OCI-LY1 (cell line): ENCODE measurements at regions not wholly inside any gene's neighbourhood (a gene's known extent, or its start where the extent isn't known, plus 50 kb on each side); places are given as distances from the start of the nearest gene placed in this dataset.

Experiments used
- H2AFZ ChIP-seq: fragments of 200-600 bp; sonication (generic), shearing (Covaris generic); 2 replicates; pipeline ENCODE4 v1.6.0; 2014; ENCODE audit warnings: antibody characterized with exemption, mild to moderate bottlenecking, low read length
- H3F3A ChIP-seq: fragments of 200-600 bp; sonication (generic), shearing (Covaris generic); 2 replicates; pipeline ENCODE4 v1.6.0; 2014; ENCODE audit warnings: mild to moderate bottlenecking, antibody characterized with exemption, low read length, moderate library complexity; ENCODE audit not compliant: insufficient read depth
- H3K27ac ChIP-seq: fragments of 200-600 bp; sonication (generic); 2 replicates; pipeline ENCODE4 v1.5.1; 2014; ENCODE audit warnings: low read length, mixed run types, mild to moderate bottlenecking, low read depth; ENCODE audit not compliant: poor library complexity, severe bottlenecking
- H3K27me3 ChIP-seq: fragments of 200-600 bp; sonication (generic); 2 replicates; pipeline ENCODE4 v1.6.0; 2014; ENCODE audit warnings: antibody characterized with exemption, mild to moderate bottlenecking, low read length, moderate library complexity; ENCODE audit not compliant: insufficient read depth
- H3K36me3 ChIP-seq: fragments of 200-600 bp; sonication (generic); 2 replicates; pipeline ENCODE4 v1.6.1; 2014; ENCODE audit warnings: mild to moderate bottlenecking, antibody characterized with exemption, low read length, moderate library complexity, mixed read lengths; ENCODE audit not compliant: insufficient read depth
- H3K4me1 ChIP-seq: fragments of 200-600 bp; sonication (generic); 2 replicates; pipeline ENCODE4 v1.5.1; 2014; ENCODE audit warnings: mild to moderate bottlenecking, low read length, moderate library complexity; ENCODE audit not compliant: insufficient read depth, severe bottlenecking
- H3K4me2 ChIP-seq: fragments of 200-600 bp; sonication (generic), shearing (Covaris generic); 2 replicates; pipeline ENCODE4 v1.6.1; 2014; ENCODE audit warnings: low read length
- H3K4me3 ChIP-seq: fragments of 200-600 bp; sonication (generic); 2 replicates; pipeline ENCODE4 v1.5.1; 2014; ENCODE audit warnings: low read length, low read depth, mild to moderate bottlenecking, mixed read lengths; ENCODE audit not compliant: poor library complexity, severe bottlenecking
- H3K79me2 ChIP-seq: fragments of 200-600 bp; shearing (Covaris generic); 2 replicates; pipeline ENCODE4 v1.6.1; 2016; ENCODE audit warnings: mixed run types, low read length, mixed read lengths; ENCODE audit not compliant: insufficient read depth
- H3K9ac ChIP-seq: fragments of 200-600 bp; sonication (generic), shearing (Covaris generic); 2 replicates; pipeline ENCODE4 v1.6.1; 2014; ENCODE audit warnings: mild to moderate bottlenecking, low read length, mixed read lengths
- H3K9me2 ChIP-seq: fragments of 200-600 bp; sonication (generic), shearing (Covaris generic); 2 replicates; pipeline ENCODE4 v1.6.1; 2014; ENCODE audit warnings: low read depth, mild to moderate bottlenecking, low read length, mixed read lengths
- H3K9me3 ChIP-seq: fragments of 200-600 bp; shearing (Covaris generic); 2 replicates; pipeline ENCODE4 v1.6.1; 2014; ENCODE audit warnings: low read length, mixed read lengths
- H4K20me1 ChIP-seq: fragments of 200-600 bp; sonication (generic), shearing (Covaris generic); 2 replicates; pipeline ENCODE4 v1.6.0; 2016; ENCODE audit warnings: mild to moderate bottlenecking, low read length; ENCODE audit not compliant: insufficient read depth
- CTCF ChIP-seq: fragments of 200-600 bp; sonication (generic), shearing (Covaris generic); IDR thresholded peaks from 2 replicates; pipeline ENCODE4 v1.5.1; 2017; ENCODE audit warnings: mild to moderate bottlenecking, antibody characterized with exemption, low read length, moderate library complexity, mixed read lengths
- EZH2 ChIP-seq: fragments of 200-600 bp; sonication (generic), shearing (Covaris generic); IDR thresholded peaks from 2 replicates; pipeline ENCODE4 v1.8.0; 2017; ENCODE audit warnings: borderline replicate concordance, mixed run types, mild to moderate bottlenecking, antibody characterized with exemption, low read length, moderate library complexity, mixed read lengths

DNA sequence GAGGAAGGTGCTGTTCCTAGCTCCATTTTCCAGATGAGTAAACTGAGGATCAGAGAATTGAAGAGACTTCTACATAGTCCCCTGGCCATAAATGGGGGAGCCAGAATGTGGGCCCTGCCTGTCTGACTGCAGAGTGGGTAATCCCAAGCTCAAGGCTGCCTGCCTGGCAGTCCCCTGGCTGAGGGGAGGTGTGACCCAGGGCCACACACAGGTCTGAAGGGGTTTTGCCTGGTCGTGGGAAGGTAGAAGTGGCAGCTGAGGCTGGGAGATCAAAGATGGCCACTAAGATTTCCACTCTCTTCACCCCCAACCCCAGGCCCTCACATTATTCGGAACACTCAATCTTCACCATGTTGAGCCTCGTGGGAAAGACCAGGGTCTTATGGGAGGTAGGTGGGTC lies 176.3 kb downstream of the MACROH2A1 start:
- Histone ChIP-seq H2AFZ (no peak overlapping the region), H3K9ac (no peak overlapping the region), H4K20me1 (no peaks in the 10 kb centered on the region), H3K9me3 (no peaks in the 10 kb centered on the region), H3K4me1 (no peaks in the 10 kb centered on the region), H3K27me3 (no peaks in the 10 kb centered on the region), H3K36me3 (no peaks in the 10 kb centered on the region), H3K4me3 (no peak overlapping the region), H3F3A (no peaks in the 10 kb centered on the region), H3K4me2 (no peak overlapping the region), H3K27ac (no peak overlapping the region), H3K79me2 (no peaks in the 10 kb centered on the region), H3K9me2 (no peaks in the 10 kb centered on the region)
- TF ChIP-seq EZH2 (no peak), CTCF (no peak)

DNA sequence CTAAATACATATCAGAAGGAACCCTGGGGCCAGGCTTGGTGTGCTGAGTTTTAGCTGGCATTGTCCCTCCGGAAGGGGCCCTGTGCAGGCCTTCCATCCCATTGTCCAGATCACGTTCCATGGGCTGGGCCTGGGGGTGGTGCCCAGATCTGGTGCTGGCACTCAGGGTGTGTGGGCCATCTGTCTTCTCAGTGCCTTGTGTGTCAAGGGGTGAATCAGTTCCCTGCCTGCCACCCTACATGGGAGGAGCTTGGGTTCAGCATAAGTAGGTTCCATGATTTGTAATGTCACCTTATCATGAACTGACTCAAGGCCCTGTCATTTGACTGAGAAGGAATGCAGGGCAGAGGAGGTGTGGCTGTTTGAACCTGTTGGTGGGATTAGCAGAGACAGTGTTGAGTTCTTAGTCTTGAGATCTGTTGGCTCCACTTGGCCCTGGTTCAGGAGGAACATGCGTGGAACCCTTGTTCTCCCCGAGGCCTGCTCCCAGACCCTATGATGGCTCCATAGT lies 176.8 kb downstream of the MACROH2A1 start:
- Histone ChIP-seq H3K36me3 (no peaks in the 10 kb centered on the region), H3K4me1 (no peaks in the 10 kb centered on the region), H3K27ac (no peak overlapping the region), H3K9ac (no peak overlapping the region), H3K27me3 (no peaks in the 10 kb centered on the region), H3K9me2 (no peaks in the 10 kb centered on the region), H3K4me3 (no peak overlapping the region), H3K9me3 (no peaks in the 10 kb centered on the region), H3K4me2 (no peak overlapping the region), H3F3A (no peaks in the 10 kb centered on the region), H4K20me1 (no peaks in the 10 kb centered on the region), H2AFZ (no peak overlapping the region), H3K79me2 (no peaks in the 10 kb centered on the region)
- TF ChIP-seq CTCF (no peak), EZH2 (no peak)

GRCh38 chr5:135221696-135222095 lies 177.3 kb downstream of the MACROH2A1 start:
- no peak overlapping the region for H3K27ac ChIP-seq
- H3K4me2 ChIP-seq, result no peak overlapping the region
- no peaks in the 10 kb centered on the region for H3K36me3 ChIP-seq
- no peak overlapping the region for H3K4me3 ChIP-seq
- no peaks in the 10 kb centered on the region for H3K27me3 ChIP-seq
- no peaks in the 10 kb centered on the region for H3K4me1 ChIP-seq
- no peak overlapping the region for H2AFZ ChIP-seq
- H3F3A ChIP-seq, result no peaks in the 10 kb centered on the region
- H3K9me3 ChIP-seq, result no peaks in the 10 kb centered on the region
- H3K9me2 ChIP-seq, result no peaks in the 10 kb centered on the region
- H3K79me2 ChIP-seq, result no peaks in the 10 kb centered on the region
- no peak overlapping the region for H3K9ac ChIP-seq
- no peaks in the 10 kb centered on the region for H4K20me1 ChIP-seq
- no peak for TF ChIP-seq CTCF
- no peak for TF ChIP-seq EZH2
